ENCODE measurements at regions not wholly inside any gene's neighbourhood (a gene's known extent, or its start where the extent isn't known, plus 50 kb on each side); places are given as distances from the start of the nearest gene placed in this dataset.

DNA sequence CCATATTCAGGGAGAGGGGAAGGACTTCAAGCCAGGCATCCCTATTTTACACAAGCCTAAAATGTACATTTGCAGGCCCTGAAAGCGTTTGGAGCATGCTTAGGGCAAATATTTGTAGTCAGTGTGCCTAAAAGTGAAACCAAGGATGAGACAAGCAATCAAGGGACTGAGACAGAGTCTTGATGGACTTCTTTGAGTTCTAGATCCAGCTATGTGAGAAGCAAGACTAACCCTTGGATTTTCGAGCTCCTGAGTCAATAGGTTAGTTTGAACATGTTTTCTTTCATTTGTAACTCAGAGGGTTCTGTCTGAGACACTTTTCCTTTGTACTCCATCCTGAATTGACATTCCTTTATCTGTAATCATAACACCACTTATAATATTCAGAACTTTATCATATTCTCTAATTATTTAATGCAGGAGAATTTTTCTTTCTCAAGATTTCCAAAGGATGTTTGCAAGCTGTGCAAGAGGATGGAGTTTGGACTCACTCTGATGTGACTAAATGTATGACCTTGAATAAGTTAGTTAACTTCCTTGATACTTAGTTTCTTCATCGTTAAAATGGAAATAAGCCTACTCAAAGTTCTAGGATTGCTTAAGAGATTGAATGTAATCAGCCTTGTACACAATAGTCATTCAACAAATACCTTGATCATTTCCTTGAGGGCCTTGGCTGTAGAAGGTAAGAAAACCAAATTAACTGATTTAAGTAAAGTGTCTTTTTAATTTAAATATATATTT lies 1237.8 kb upstream of the ZEB2 start:
- TF ChIP-seq, protein P1, sequence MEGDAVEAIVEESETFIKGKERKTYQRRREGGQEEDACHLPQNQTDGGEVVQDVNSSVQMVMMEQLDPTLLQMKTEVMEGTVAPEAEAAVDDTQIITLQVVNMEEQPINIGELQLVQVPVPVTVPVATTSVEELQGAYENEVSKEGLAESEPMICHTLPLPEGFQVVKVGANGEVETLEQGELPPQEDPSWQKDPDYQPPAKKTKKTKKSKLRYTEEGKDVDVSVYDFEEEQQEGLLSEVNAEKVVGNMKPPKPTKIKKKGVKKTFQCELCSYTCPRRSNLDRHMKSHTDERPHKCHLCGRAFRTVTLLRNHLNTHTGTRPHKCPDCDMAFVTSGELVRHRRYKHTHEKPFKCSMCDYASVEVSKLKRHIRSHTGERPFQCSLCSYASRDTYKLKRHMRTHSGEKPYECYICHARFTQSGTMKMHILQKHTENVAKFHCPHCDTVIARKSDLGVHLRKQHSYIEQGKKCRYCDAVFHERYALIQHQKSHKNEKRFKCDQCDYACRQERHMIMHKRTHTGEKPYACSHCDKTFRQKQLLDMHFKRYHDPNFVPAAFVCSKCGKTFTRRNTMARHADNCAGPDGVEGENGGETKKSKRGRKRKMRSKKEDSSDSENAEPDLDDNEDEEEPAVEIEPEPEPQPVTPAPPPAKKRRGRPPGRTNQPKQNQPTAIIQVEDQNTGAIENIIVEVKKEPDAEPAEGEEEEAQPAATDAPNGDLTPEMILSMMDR (IDR thresholded peaks at IDR 0.05; ENCODE audit: low read depth, low read length) = no peak

DNA sequence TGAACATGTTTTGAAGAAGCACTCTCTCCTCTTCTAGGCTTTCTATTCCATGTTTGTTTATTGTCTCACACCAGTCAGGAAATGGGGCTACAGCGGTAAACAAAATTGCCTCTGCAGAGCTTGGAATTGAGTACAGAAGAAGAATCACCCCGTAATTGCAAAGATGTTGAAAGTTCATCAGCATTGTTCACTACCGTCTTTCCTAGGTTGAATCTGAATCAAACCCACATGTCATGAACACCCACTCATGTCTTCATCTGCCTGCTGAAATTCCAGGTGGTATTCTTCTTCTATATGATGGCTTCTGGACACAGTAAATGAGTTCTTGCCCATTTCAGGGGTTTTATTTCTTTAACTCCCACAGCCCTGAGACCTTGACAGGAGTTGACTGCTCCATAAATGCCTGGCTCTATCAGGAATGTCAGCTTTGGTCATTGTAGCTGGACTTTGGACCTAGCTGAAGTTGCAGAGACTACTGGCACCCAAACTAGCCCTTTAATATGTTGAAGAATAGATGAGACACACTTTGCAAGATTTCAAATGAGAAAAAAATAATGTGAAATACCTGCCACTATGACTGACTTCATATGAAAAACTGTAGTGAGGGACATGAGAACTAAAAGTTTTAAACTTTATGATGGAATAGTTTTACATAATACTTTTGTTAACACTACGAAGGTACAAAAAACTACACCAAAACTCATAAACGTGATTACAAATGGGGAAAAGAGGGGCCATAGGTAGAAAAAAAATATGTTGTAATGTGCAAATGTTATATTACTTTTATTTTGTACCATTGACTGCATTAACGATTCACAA lies 1235.3 kb upstream of the ZEB2 start:
- TF ChIP-seq, protein P1 (IDR thresholded peaks at IDR 0.05; ENCODE audit: low read depth, low read length) = no peak
- no peak for DNase-seq
- H3K27me3 ChIP-seq (ENCODE audit: insufficient read depth, low read depth, severe bottlenecking) = no peaks in the 10 kb centered on the region
- H3K36me3 ChIP-seq = no peaks in the 10 kb centered on the region
- no peaks in the 10 kb centered on the region for H3K9me3 ChIP-seq (ENCODE audit: severe bottlenecking)
- H3K4me3 ChIP-seq (ENCODE audit: low read depth, low read length) = no peak overlapping the region
- H3K27ac ChIP-seq = no peak overlapping the region

More for the DNA sequence above, 1237.8 kb upstream of the ZEB2 start:
- Histone ChIP-seq H3K36me3 (no peaks in the 10 kb centered on the region), H3K9me3 (ENCODE audit: severe bottlenecking) (no peaks in the 10 kb centered on the region), H3K4me3 (ENCODE audit: low read depth, low read length) (no peak overlapping the region), H3K27ac (no peak overlapping the region), H3K27me3 (ENCODE audit: insufficient read depth, low read depth, severe bottlenecking) (no peaks in the 10 kb centered on the region)
- DNase-seq = no peak

DNA sequence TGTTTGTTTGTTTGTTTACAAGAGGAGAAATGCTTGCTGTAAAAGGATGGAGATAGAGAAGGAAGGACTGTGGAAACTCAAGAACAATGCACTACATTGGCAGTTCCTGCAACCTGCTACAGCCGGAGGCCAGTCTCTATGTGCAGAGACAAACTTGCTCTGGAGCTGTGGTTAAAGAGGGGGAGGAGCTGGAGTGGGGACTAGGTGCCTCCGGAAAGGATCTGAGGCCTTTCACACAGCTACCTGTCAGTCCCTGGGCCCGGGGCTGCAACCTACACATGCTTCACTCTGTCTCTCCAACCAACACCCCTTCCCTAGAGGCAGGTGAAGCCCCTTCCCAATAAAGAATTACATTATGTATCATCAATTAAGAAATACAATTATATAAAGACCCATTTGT lies 1234.0 kb upstream of the ZEB2 start:
- Histone ChIP-seq H3K9me3 (ENCODE audit: severe bottlenecking) (no peaks in the 10 kb centered on the region), H3K27ac (no peak overlapping the region), H3K27me3 (ENCODE audit: insufficient read depth, low read depth, severe bottlenecking) (no peaks in the 10 kb centered on the region), H3K4me3 (ENCODE audit: low read depth, low read length) (no peak overlapping the region), H3K36me3 (no peaks in the 10 kb centered on the region)
- DNase-seq = no peak
- TF ChIP-seq, protein P1 (IDR thresholded peaks at IDR 0.05; ENCODE audit: low read depth, low read length) = no peak

DNA sequence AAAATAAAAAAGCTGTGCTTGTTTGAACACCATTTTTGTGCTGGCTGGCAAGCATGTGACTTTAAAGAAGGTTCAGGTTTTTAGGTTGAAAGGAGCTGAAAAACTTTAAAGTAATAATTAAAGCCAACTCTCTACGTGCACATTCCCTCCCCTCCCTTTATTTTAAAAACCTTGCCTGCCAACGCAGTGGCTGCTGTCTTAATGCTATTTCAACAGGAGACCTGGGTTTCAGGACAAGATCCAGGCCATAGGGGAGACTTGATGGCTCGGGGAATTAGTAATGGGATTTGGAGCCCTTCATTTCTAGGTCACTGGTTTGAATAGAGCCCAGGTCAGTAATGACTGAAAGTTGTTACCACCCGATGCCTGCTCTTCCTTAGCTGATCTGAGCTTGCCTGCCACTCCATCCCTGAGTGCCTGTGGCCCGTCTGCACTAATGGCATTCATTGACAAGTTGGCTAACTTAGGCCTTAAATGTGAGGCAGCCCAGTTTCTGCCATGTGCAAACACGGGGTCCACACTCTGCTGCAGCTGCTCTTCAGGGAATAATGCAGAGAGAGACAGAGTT lies 1233.2 kb upstream of the ZEB2 start:
- no peaks in the 10 kb centered on the region for H3K36me3 ChIP-seq
- no peak overlapping the region for H3K27ac ChIP-seq
- no peaks in the 10 kb centered on the region for H3K9me3 ChIP-seq (ENCODE audit: severe bottlenecking)
- H3K27me3 ChIP-seq (ENCODE audit: insufficient read depth, low read depth, severe bottlenecking) = no peaks in the 10 kb centered on the region
- no peak for DNase-seq
- TF ChIP-seq, protein P1 (IDR thresholded peaks at IDR 0.05; ENCODE audit: low read depth, low read length) = no peak
- H3K4me3 ChIP-seq (ENCODE audit: low read depth, low read length) = no peak overlapping the region

DNA sequence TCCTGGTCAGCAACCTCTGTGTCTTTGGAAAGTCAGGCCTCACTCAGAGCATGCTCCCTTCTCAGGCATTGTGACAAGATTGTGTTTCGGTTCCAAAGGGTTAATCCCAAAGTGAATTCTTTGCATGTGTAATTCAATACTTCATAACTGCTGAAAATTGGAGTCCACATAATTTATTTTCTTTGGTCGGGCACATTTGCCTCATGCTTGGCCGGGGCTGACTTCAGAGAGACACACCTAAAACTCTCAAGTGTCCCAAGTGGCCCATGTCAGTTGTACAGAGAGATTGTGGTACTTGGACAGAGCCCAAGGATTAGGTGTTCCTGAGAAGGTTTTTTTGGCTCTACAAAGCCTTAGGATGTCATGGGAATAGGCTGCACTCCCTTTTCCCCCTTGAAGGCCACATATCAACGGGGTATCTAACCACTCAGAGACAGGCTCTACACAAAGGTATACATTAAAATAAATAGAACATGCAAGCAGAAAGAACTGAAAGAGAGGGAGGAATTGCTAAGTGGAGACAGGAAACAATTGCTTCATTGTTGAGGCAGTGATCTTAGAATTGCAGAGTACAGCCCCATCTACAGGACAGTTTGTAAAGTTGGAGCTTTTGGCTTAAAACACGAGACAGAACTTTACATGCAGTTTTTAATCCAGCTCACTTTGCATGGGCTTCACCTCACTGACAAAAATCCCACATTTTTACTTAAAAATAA lies 1232.3 kb upstream of the ZEB2 start:
- DNase-seq = no peak
- H3K27ac ChIP-seq = no peak overlapping the region
- TF ChIP-seq, protein P1 (IDR thresholded peaks at IDR 0.05; ENCODE audit: low read depth, low read length) = peak; percentile 72
- no peaks in the 10 kb centered on the region for H3K27me3 ChIP-seq (ENCODE audit: insufficient read depth, low read depth, severe bottlenecking)
- no peak overlapping the region for H3K4me3 ChIP-seq (ENCODE audit: low read depth, low read length)
- H3K9me3 ChIP-seq (ENCODE audit: severe bottlenecking) = no peaks in the 10 kb centered on the region
- H3K36me3 ChIP-seq = no peaks in the 10 kb centered on the region

Data from WERI-Rb-1 (cell line).